ELF-1 (cell line): ENCODE measurements at regions not wholly inside any gene's neighbourhood (a gene's known extent, or its start where the extent isn't known, plus 50 kb on each side); places are given as distances from the start of the nearest gene placed in this dataset.

Experiments used
- DNase-seq: peaks from one replicate; pipeline ENCODE4 v3.0.0-alpha.2; 2016; ENCODE audit warnings: low read depth, low spot score

GRCh38 chr18:61618816-61619215 lies 274.0 kb downstream of the RNF152 start:
- no peak for DNase-seq

GRCh38 chr18:61616111-61616610 lies 276.6 kb downstream of the RNF152 start:
- peak; percentile 30 for DNase-seq

GRCh38 chr18:61612517-61612916 lies 279.3 kb downstream of the CDH20 start:
- DNase-seq, result no peak

GRCh38 chr18:61609131-61609530 lies 275.9 kb downstream of the CDH20 start:
- no peak for DNase-seq

GRCh38 chr18:61608316-61608715 lies 275.1 kb downstream of the CDH20 start:
- no peak for DNase-seq

- DNase-seq, result no peak
Observed at GRCh38 chr18:61607867-61608266, 274.6 kb downstream of the CDH20 start.

GRCh38 chr18:61606759-61607158 lies 273.5 kb downstream of the CDH20 start:
- peak; percentile 71 for DNase-seq

GRCh38 chr18:61606068-61606660 lies 272.9 kb downstream of the CDH20 start:
- DNase-seq, result peak; percentile 78

- no peak for DNase-seq
Observed at GRCh38 chr18:61605376-61606067, 272.3 kb downstream of the CDH20 start.
